ENCODE measurements at regions not wholly inside any gene's neighbourhood (a gene's known extent, or its start where the extent isn't known, plus 50 kb on each side); places are given as distances from the start of the nearest gene placed in this dataset.

GRCh38 chr5:68924481-68925145 is 169.2 kb upstream of the SLC30A5 start:
- no peaks in the 10 kb centered on the region for H3K79me2 ChIP-seq (replicated peaks; ENCODE audit: insufficient read depth)
- H3K4me2 ChIP-seq = 0 out of 2 replicates have a peak overlapping the region, but pooled peaks have one; percentile 27
- DNase-seq (ENCODE audit: low spot score) = no peak
- TF ChIP-seq ZNF114 (CRISPR knock-in tag; IDR thresholded peaks at IDR 0.05) = no peak
- TF ChIP-seq ETS1 (IDR thresholded peaks at IDR 0.05) = no peak
- TF ChIP-seq ZNF462 (CRISPR knock-in tag; IDR thresholded peaks at IDR 0.05) = no peak
- TF ChIP-seq POLR2AphosphoS5 (IDR thresholded peaks at IDR 0.05; ENCODE audit: low read depth) = no peak
- peaks cover 5% of the 10 kb centered on the region; the same call in 1 of the 2 replicates for H3K36me3 ChIP-seq (ENCODE audit: insufficient read depth)
- no peak overlapping the region for H3K4me3 ChIP-seq
- 0 out of 2 replicates have a peak overlapping the region, but pooled peaks have one; percentile 1 for H2AFZ ChIP-seq
- H3K4me1 Mint-ChIP-seq = peaks cover 41% of the 10 kb centered on the region
- no peak overlapping the region for H3K4me3 Mint-ChIP-seq
- H3K27ac Mint-ChIP-seq = peak overlapping the region; percentile 94
- H3K4me1 ChIP-seq (ENCODE audit: insufficient read depth) = peaks cover 31% of the 10 kb centered on the region
- peaks cover 13% of the 10 kb centered on the region for H3K9me2 ChIP-seq (ENCODE audit: insufficient read depth)
- H3K27ac ChIP-seq (ENCODE audit: low read depth) = peak overlapping the region; percentile 98
- no peak for ATAC-seq
- H3K9me3 Mint-ChIP-seq = peaks cover 62% of the 10 kb centered on the region
- peaks cover 69% of the 10 kb centered on the region for H3K36me3 Mint-ChIP-seq (ENCODE audit: low read depth)
- H4K20me1 ChIP-seq (replicated peaks; ENCODE audit: insufficient read depth) = no peaks in the 10 kb centered on the region
- H3K27me3 Mint-ChIP-seq (ENCODE audit: insufficient read depth, low read depth, poor library complexity) = peaks cover 22% of the 10 kb centered on the region
- H3F3A ChIP-seq (replicated peaks; ENCODE audit: low read depth) = peaks cover 27% of the 10 kb centered on the region
- H3K27me3 ChIP-seq (ENCODE audit: insufficient read depth) = no peaks in the 10 kb centered on the region

All from GM23338 (cell line).